Endothelial cell of umbilical vein (primary cell): ENCODE measurements at regions not wholly inside any gene's neighbourhood (a gene's known extent, or its start where the extent isn't known, plus 50 kb on each side); places are given as distances from the start of the nearest gene placed in this dataset.

Experiments used
- CTCF ChIP-seq, 2 donors: IDR thresholded peaks; 1 replicate in 1 of 2; 2 replicates in 1 of 2; pipeline ENCODE4 v1.5.1; 2011; ENCODE audit warnings: low read length in 2 of 2, mild to moderate bottlenecking in 2 of 2, moderate library complexity in 2 of 2, control low read depth in 1 of 2, inconsistent platforms in 1 of 2, low read depth in 1 of 2; ENCODE audit not compliant: insufficient read depth in 1 of 2; ENCODE audit errors: extremely low read depth in 1 of 2
- EZH2 ChIP-seq: IDR thresholded peaks from 2 replicates; pipeline ENCODE4 v1.6.1; 2012; ENCODE audit warnings: borderline replicate concordance, low read depth, mild to moderate bottlenecking, moderate library complexity, low read length, inconsistent platforms; ENCODE audit not compliant: severe bottlenecking
- MAX ChIP-seq: IDR thresholded peaks from 2 replicates; pipeline ENCODE4 v1.6.1; 2011; ENCODE audit not compliant: insufficient read depth, insufficient read length
- POLR2A ChIP-seq: IDR thresholded peaks from 2 replicates; pipeline ENCODE4 v1.6.1; 2012; ENCODE audit warnings: low read depth, mild to moderate bottlenecking, control low read depth, low read length

DNA sequence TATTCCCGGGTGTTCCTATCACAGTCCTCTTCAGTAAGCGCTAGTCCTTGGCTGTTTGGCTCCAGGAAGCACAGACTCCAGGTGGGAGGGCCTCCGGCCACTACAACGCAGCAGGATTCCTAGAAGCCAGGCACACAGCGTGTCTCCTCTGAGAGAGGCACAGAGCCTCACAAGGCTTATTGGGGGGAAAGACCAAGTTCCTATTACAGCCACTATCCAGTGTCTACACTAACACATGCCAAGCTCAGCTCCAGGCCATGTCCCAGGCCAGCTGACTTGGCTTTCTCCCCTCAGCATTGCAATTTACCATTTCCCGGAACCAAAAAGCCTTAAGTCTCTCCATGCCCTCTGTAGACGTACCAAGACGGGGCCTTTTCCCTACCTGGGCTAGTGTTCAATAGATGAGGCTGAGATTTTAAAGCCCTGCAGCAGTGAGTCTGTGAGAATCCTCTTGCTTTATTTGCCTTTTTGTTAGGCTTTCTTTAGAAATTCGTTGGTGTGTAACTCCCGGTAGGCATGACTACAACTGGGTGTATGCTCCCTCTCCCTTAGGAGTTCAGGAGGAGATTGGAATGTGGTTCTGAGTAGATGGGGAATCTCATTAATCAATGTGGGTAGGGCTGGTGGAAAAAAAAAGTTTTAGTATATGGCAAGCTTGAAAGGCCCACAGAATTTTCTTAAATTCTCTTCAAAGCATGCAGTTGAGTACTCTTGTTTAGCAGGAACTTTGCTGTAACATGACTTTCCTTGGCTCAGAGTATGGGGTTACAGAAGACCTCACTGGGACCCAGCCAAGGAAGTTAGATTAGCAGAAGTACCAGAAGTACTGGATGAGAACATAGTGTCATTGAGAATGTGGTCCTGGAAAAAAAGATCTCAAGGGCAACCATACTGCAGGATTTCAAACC lies 84.3 kb upstream of the SLC1A3 start:
- TF ChIP-seq CTCF (IDR thresholded peaks at IDR 0.05; ENCODE audit: extremely low read depth in 1 of 2, insufficient read depth in 1 of 2, low read depth in 1 of 2, low read length in 2 of 2), result no peak
- no peak for TF ChIP-seq EZH2
- no peak for TF ChIP-seq POLR2A
- no peak for TF ChIP-seq MAX
